GM23338 (cell line): ENCODE measurements at regions not wholly inside any gene's neighbourhood (a gene's known extent, or its start where the extent isn't known, plus 50 kb on each side); places are given as distances from the start of the nearest gene placed in this dataset.
A peak's percentile ranks its signal among the peaks of the same experiment; 100 is the strongest.

Experiments used
- ATAC-seq: fragments of 200-7000 bp; cut with Tn5 transposase; 3 replicates; pipeline ENCODE4 v1.9.1; 2020
- DNase-seq: peaks from one replicate; pipeline ENCODE4 v3.0.0-alpha.2; 2015; ENCODE audit warnings: low spot score
- H2AFZ ChIP-seq: fragments of 200-600 bp; sonication (generic); 2 replicates; pipeline ENCODE4 v1.8.0; 2016; ENCODE audit warnings: antibody characterized with exemption, mild to moderate bottlenecking, moderate library complexity
- H3F3A ChIP-seq: fragments of 200-600 bp; sonication (generic); replicated peaks from 2 replicates; pipeline ENCODE4 v1.8.0; 2017; ENCODE audit warnings: antibody characterized with exemption, mixed run types, low read depth
- H3K27ac ChIP-seq: fragments of 200-600 bp; sonication (generic); 2 replicates; pipeline ENCODE4 v1.6.1; 2016; ENCODE audit warnings: low read depth
- H3K27me3 ChIP-seq: fragments of 200-600 bp; sonication (generic); 2 replicates; pipeline ENCODE4 v1.8.0; 2016; ENCODE audit warnings: mild to moderate bottlenecking, mixed run types, moderate library complexity; ENCODE audit not compliant: insufficient read depth
- H3K36me3 ChIP-seq: fragments of 200-600 bp; sonication (generic); 2 replicates; pipeline ENCODE4 v1.8.0; 2016; ENCODE audit warnings: mild to moderate bottlenecking; ENCODE audit not compliant: insufficient read depth
- H3K4me1 ChIP-seq: fragments of 200-600 bp; sonication (generic); 2 replicates; pipeline ENCODE4 v1.8.0; 2016; ENCODE audit warnings: mild to moderate bottlenecking, moderate library complexity; ENCODE audit not compliant: insufficient read depth
- H3K4me2 ChIP-seq: fragments of 200-600 bp; sonication (generic); 2 replicates; pipeline ENCODE4 v1.7.1; 2017; ENCODE audit warnings: mixed run types
- H3K4me3 ChIP-seq: fragments of 200-600 bp; sonication (generic); 2 replicates; pipeline ENCODE4 v1.6.1; 2016; ENCODE audit warnings: mixed run types
- H3K79me2 ChIP-seq: fragments of 200-600 bp; sonication (generic); replicated peaks from 2 replicates; pipeline ENCODE4 v1.8.0; 2017; ENCODE audit warnings: mild to moderate bottlenecking; ENCODE audit not compliant: insufficient read depth
- H3K9me2 ChIP-seq: fragments of 200-600 bp; sonication (generic); 2 replicates; pipeline ENCODE4 v1.8.0; 2017; ENCODE audit not compliant: insufficient read depth
- H4K20me1 ChIP-seq: fragments of 200-600 bp; sonication (generic); replicated peaks from 2 replicates; pipeline ENCODE4 v1.8.0; 2017; ENCODE audit warnings: mild to moderate bottlenecking; ENCODE audit not compliant: insufficient read depth
- H3K27ac Mint-ChIP-seq: 2 replicates; pipeline ENCODE4 v1.8.0; 2020; ENCODE audit warnings: inconsistent platforms, mild to moderate bottlenecking, moderate library complexity, mixed read lengths
- H3K27me3 Mint-ChIP-seq: 3 replicates; pipeline ENCODE4 v1.8.0; 2022; ENCODE audit warnings: low read depth, mild to moderate bottlenecking, moderate library complexity, mixed read lengths, inconsistent platforms; ENCODE audit not compliant: insufficient read depth, poor library complexity
- H3K36me3 Mint-ChIP-seq: 3 replicates; pipeline ENCODE4 v1.8.0; 2021; ENCODE audit warnings: low read depth, mild to moderate bottlenecking, inconsistent platforms, moderate library complexity, mixed read lengths
- H3K4me1 Mint-ChIP-seq: 3 replicates; pipeline ENCODE4 v1.8.0; 2020; ENCODE audit warnings: mild to moderate bottlenecking, inconsistent platforms, mixed read lengths
- H3K4me3 Mint-ChIP-seq: 3 replicates; pipeline ENCODE4 v1.8.0; 2021; ENCODE audit warnings: moderate library complexity, mild to moderate bottlenecking, inconsistent platforms, mixed read lengths
- H3K9me3 Mint-ChIP-seq: 3 replicates; pipeline ENCODE4 v1.8.0; 2020; ENCODE audit warnings: moderate library complexity, mild to moderate bottlenecking, inconsistent platforms, mixed read lengths
- CTCF ChIP-seq, 2 experiments: fragments of 200-600 bp in 1 of 2; sonication (generic) in 1 of 2; conservative IDR thresholded peaks; 2 replicates each; pipeline versions ENCODE4 v1.5.1 to v1.6.1; 2016 to 2017; ENCODE audit warnings: antibody characterized with exemption in 2 of 2, low read depth in 2 of 2, mild to moderate bottlenecking in 2 of 2, moderate library complexity in 1 of 2
- ETS1 ChIP-seq: IDR thresholded peaks from 2 replicates; pipeline ENCODE4 v1.6.1; 2016; ENCODE audit warnings: antibody characterized with exemption
- JUNB ChIP-seq: IDR thresholded peaks from one replicate; pipeline ENCODE4 v1.6.1; 2016; ENCODE audit warnings: antibody characterized with exemption; ENCODE audit not compliant: unreplicated experiment
- NANOG ChIP-seq: IDR thresholded peaks from 2 replicates; pipeline ENCODE4 v1.6.1; 2016; ENCODE audit warnings: antibody characterized with exemption, borderline replicate concordance
- REST ChIP-seq: IDR thresholded peaks from one replicate; pipeline ENCODE4 v1.6.1; 2018; ENCODE audit warnings: antibody characterized with exemption; ENCODE audit not compliant: unreplicated experiment
- ZNF462 ChIP-seq: fragments of 250-450 bp; sonication (Bioruptor Pico); IDR thresholded peaks from 2 replicates; pipeline ENCODE4 v1.5.0; 2020; ENCODE audit warnings: mild to moderate bottlenecking, moderate library complexity

GRCh38 chr1:14183329-14183728 is 415.2 kb upstream of the KAZN start (continued):
- TF ChIP-seq ETS1, result peak; percentile 54

GRCh38 chr1:14184454-14184853 is 414.0 kb upstream of the KAZN start:
- H3K27ac Mint-ChIP-seq, result no peak overlapping the region
- Histone ChIP-seq H3K4me1 (peaks cover 41% of the 10 kb centered on the region), H2AFZ (peak overlapping the region; percentile 87; the same call in 1 of the 2 replicates), H3K27me3 (no peaks in the 10 kb centered on the region), H3F3A (no peaks in the 10 kb centered on the region), H3K9me2 (peaks cover 16% of the 10 kb centered on the region; the same call in 1 of the 2 replicates), H3K79me2 (no peaks in the 10 kb centered on the region), H3K4me2 (peak overlapping the region; percentile 68; the same call in 1 of the 2 replicates), H4K20me1 (no peaks in the 10 kb centered on the region), H3K27ac (no peak overlapping the region), H3K4me3 (no peak overlapping the region), H3K36me3 (no peaks in the 10 kb centered on the region)
- ATAC-seq (no peak), DNase-seq (no peak)
- H3K4me3 Mint-ChIP-seq, result no peak overlapping the region
- peaks cover 40% of the 10 kb centered on the region for H3K4me1 Mint-ChIP-seq
- TF ChIP-seq ETS1 (no peak), REST (no peak), JUNB (no peak), NANOG (no peak), ZNF462 (no peak), CTCF (conservative IDR thresholded peaks at IDR 0.05; ENCODE audit: low read depth in 2 of 2) (no peak)
- H3K36me3 Mint-ChIP-seq, result no peaks in the 10 kb centered on the region; the same call in 2 of the 3 replicates
- no peaks in the 10 kb centered on the region for H3K9me3 Mint-ChIP-seq
- H3K27me3 Mint-ChIP-seq, result no peaks in the 10 kb centered on the region
